ENCODE measurements at regions not wholly inside any gene's neighbourhood (a gene's known extent, or its start where the extent isn't known, plus 50 kb on each side); places are given as distances from the start of the nearest gene placed in this dataset.
"Not testable (repeated sequence)": the region's sequence is repeated elsewhere in the genome, so short reads cannot be mapped to it uniquely, and the experiment has no call there.

DNA sequence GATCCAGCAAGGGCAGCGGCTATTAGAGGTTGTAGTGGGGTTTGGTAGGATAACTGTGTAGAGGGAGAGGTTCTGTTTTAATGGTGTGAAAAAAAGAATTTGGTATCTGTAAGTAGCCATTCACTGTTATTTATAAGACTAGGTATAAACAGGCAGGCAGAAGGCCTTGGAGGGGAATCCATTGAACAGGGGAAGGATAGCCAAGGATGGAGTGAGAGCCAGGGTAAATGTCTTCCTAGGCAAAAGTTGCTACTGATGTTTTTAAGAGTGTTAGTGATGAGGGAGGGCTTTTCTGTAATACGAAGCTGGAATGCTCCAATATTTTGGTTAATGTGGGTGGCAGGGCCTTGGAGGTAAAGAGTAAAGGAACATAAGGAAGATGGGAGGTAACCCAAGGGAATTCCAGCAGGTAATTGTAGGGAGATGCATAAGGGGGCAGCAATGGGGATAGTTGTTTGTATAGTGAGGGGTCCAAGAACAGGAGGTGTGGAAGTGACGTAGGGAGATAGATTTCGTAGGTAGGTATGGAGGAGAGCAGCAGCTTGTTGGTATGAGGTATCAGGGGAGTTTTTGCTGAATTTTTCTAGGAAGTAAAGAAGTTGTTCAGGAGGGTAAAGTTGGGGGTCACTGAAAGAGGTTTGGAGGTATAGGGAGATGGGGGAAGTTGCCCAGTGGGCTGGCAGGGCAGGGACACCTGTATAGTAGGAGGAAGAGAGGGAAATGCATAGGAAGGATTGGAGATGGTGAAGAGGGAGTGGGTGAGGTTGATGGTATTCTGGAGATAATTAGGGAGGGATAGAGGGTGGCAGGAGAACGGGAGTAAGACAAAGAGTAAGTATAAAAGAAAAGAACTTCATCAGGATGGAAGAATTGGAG is 752.4 kb upstream of the ADGRB3 start:
- H3K4me3 Mint-ChIP-seq, result no peak overlapping the region

GRCh38 chr6:67881706-67882065 is 753.4 kb upstream of the ADGRB3 start:
- H3K27me3 Mint-ChIP-seq (ENCODE audit: low read depth, poor library complexity), result no peaks in the 10 kb centered on the region
- H3K9me3 Mint-ChIP-seq, result peaks cover 12% of the 10 kb centered on the region
- TF ChIP-seq CTCF (IDR thresholded peaks at IDR 0.05), result no peak
- H3K4me1 Mint-ChIP-seq, result no peaks in the 10 kb centered on the region
- no peak for DNase-seq
- no peak overlapping the region for H3K4me3 Mint-ChIP-seq
- H3K36me3 Mint-ChIP-seq (ENCODE audit: low read depth), result no peaks in the 10 kb centered on the region
- H3K27ac Mint-ChIP-seq, result no peak overlapping the region

More for the DNA sequence above, 752.4 kb upstream of the ADGRB3 start:
- H3K27me3 Mint-ChIP-seq (ENCODE audit: low read depth, poor library complexity), result no peaks in the 10 kb centered on the region
- H3K9me3 Mint-ChIP-seq, result peaks cover 12% of the 10 kb centered on the region
- no peak overlapping the region for H3K27ac Mint-ChIP-seq
- TF ChIP-seq CTCF (IDR thresholded peaks at IDR 0.05), result no peak
- H3K36me3 Mint-ChIP-seq (ENCODE audit: low read depth), result peaks cover 5% of the 10 kb centered on the region
- H3K4me1 Mint-ChIP-seq, result no peaks in the 10 kb centered on the region
- DNase-seq, result no peak

DNA sequence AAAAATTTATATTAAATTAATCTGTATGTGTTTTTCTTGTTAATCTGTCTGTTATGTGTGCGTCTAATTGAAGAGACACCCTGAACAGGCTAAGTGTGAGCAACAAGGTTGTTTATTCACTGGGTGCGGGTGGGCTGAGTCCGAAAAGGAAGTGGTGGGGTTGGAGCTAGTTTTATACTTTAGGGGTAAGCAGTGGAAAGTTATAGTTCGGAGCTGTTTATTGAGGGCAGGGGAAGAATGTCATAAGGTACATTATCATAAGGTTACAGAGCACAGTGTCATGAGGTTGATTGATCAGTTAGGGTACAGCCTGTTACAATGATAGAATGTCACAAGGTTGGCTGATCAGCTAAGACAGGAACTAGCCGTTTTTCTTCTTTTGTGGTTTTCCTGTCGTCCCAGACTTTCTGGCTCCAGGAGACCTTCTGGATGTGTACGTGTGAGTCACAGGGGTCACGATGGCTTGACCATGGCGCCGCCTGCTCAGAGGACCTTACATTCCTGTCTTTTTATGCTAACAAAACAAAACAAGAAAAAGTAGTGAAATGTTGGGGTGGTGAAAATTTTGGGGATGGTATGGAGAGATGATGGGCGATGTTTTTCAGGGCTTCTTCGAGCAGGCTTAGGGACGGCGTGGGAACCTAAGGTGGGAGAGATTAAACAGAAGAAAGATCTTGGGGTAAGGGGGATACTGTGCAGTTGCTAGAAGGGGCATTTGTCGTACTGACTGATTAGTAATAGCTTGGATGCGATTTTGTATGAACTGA is 754.0 kb upstream of the ADGRB3 start:
- DNase-seq, result no peak
- no peak for TF ChIP-seq CTCF (IDR thresholded peaks at IDR 0.05)
- no peaks in the 10 kb centered on the region for H3K27me3 Mint-ChIP-seq (ENCODE audit: low read depth, poor library complexity)
- no peak overlapping the region for H3K27ac Mint-ChIP-seq
- H3K9me3 Mint-ChIP-seq, result peaks cover 12% of the 10 kb centered on the region
- H3K4me3 Mint-ChIP-seq, result no peak overlapping the region
- H3K4me1 Mint-ChIP-seq, result no peaks in the 10 kb centered on the region
- H3K36me3 Mint-ChIP-seq (ENCODE audit: low read depth), result no peaks in the 10 kb centered on the region

DNA sequence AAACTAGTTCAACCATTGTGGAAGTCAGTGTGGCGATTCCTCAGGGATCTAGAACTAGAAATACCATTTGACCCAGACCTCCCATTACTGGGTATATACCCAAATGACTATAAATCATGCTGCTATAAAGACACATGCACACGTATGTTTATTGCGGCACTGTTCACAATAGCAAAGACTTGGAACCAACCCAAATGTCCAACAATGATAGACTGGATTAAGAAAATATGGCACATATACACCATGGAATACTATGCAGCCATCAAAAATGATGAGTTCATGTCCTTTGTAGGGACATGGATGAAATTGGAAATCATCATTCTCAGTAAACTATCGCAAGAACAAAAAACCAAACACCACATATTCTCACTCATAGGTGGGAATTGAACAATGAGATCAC is 754.7 kb upstream of the ADGRB3 start:
- not testable (repeated sequence) for H3K27ac Mint-ChIP-seq; H3K27me3 Mint-ChIP-seq (ENCODE audit: low read depth, poor library complexity); H3K36me3 Mint-ChIP-seq (ENCODE audit: low read depth); DNase-seq; H3K4me1 Mint-ChIP-seq; H3K4me3 Mint-ChIP-seq
- H3K9me3 Mint-ChIP-seq, result peaks cover 12% of the 10 kb centered on the region

DNA sequence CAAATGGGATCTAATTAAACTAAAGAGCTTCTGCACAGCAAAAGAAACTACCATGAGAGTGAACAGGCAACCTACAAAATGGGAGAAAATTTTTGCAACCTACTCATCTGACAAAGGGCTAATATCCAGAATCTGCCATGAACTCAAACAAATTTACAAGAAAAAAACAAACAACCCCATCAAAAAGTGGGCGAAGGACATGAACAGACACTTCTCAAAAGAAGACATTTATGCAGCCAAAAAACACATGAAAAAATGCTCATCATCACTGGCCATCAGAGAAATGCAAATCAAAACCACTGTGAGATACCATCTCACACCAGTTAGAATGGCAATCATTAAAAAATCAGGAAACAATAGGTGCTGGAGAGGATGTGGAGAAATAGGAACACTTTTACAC is 755.2 kb upstream of the ADGRB3 start:
- H3K27me3 Mint-ChIP-seq (ENCODE audit: low read depth, poor library complexity); H3K27ac Mint-ChIP-seq; H3K4me3 Mint-ChIP-seq; H3K4me1 Mint-ChIP-seq; H3K36me3 Mint-ChIP-seq (ENCODE audit: low read depth); DNase-seq: not testable (repeated sequence)
- peaks cover 12% of the 10 kb centered on the region for H3K9me3 Mint-ChIP-seq

- H3K4me1 Mint-ChIP-seq; DNase-seq; H3K4me3 Mint-ChIP-seq; H3K27ac Mint-ChIP-seq; H3K27me3 Mint-ChIP-seq (ENCODE audit: low read depth, poor library complexity); H3K36me3 Mint-ChIP-seq (ENCODE audit: low read depth): not testable (repeated sequence)
- H3K9me3 Mint-ChIP-seq, result peaks cover 13% of the 10 kb centered on the region
Observed at GRCh38 chr6:67879105-67879904, 755.8 kb upstream of the ADGRB3 start.

DNA sequence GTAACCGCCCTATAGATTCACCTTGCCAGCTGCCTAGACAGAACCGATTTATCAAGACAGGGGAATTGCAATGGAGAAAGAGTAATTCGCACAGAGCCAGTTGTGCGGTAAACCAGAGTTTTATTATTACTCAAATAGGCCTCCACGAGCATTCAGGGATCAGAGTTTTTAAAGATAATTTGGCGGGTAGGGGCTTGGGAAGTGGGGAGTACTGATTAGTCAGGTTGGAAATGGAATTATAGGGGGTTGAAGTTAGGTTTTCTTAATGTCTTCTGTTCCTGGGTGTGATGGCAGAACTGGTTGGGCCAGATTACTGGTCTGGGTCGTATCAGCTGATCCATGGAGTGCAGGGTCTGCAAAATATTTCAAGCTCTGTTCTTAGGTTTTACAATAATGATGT is 756.9 kb upstream of the ADGRB3 start:
- DNase-seq; H3K27ac Mint-ChIP-seq; H3K36me3 Mint-ChIP-seq (ENCODE audit: low read depth); H3K4me3 Mint-ChIP-seq; H3K4me1 Mint-ChIP-seq; H3K27me3 Mint-ChIP-seq (ENCODE audit: low read depth, poor library complexity): not testable (repeated sequence)
- H3K9me3 Mint-ChIP-seq, result peaks cover 24% of the 10 kb centered on the region
